NCI-H1436 (cell line): ENCODE measurements at regions not wholly inside any gene's neighbourhood (a gene's known extent, or its start where the extent isn't known, plus 50 kb on each side); places are given as distances from the start of the nearest gene placed in this dataset.
"Not testable (repeated sequence)": the region's sequence is repeated elsewhere in the genome, so short reads cannot be mapped to it uniquely, and the experiment has no call there.

Experiments used
- DNase-seq: peaks from one replicate; lab custom pipeline; 2025; lab: John Stamatoyannopoulos, UW

- DNase-seq: not testable (repeated sequence)
These were observed 154.0 kb upstream of the ZNF469 start for GRCh38 chr16:88228751-88229150.

- DNase-seq: not testable (repeated sequence)
These were observed 153.0 kb upstream of the ZNF469 start for GRCh38 chr16:88229710-88230109.

- not testable (repeated sequence) for DNase-seq
These were observed 152.3 kb upstream of the ZNF469 start for GRCh38 chr16:88230276-88230966.

GRCh38 chr16:88230967-88231615, 151.7 kb upstream of the ZNF469 start:
- not testable (repeated sequence) for DNase-seq

- not testable (repeated sequence) for DNase-seq
These were observed 150.9 kb upstream of the ZNF469 start for GRCh38 chr16:88231839-88232238.

- DNase-seq: not testable (repeated sequence)
These were observed 150.1 kb upstream of the ZNF469 start for GRCh38 chr16:88232401-88233258.

- not testable (repeated sequence) for DNase-seq
These were observed 148.9 kb upstream of the ZNF469 start for GRCh38 chr16:88233621-88234420.

- DNase-seq: not testable (repeated sequence)
These were observed 148.1 kb upstream of the ZNF469 start for GRCh38 chr16:88234421-88235271.

GRCh38 chr16:88235691-88236090, 147.1 kb upstream of the ZNF469 start:
- DNase-seq: not testable (repeated sequence)

- not testable (repeated sequence) for DNase-seq
These were observed 146.5 kb upstream of the ZNF469 start for GRCh38 chr16:88236229-88236628.

GRCh38 chr16:88237314-88237713, 145.4 kb upstream of the ZNF469 start:
- DNase-seq: not testable (repeated sequence)

GRCh38 chr16:88237761-88238415, 144.9 kb upstream of the ZNF469 start:
- DNase-seq: not testable (repeated sequence)

- not testable (repeated sequence) for DNase-seq
These were observed 144.0 kb upstream of the ZNF469 start for GRCh38 chr16:88238732-88239274.

- not testable (repeated sequence) for DNase-seq
These were observed 142.6 kb upstream of the ZNF469 start for GRCh38 chr16:88240118-88240517.

- not testable (repeated sequence) for DNase-seq
These were observed 142.0 kb upstream of the ZNF469 start for GRCh38 chr16:88240776-88241175.

GRCh38 chr16:88241404-88242311, 141.1 kb upstream of the ZNF469 start:
- not testable (repeated sequence) for DNase-seq

GRCh38 chr16:88242312-88243295, 140.2 kb upstream of the ZNF469 start:
- DNase-seq: not testable (repeated sequence)
